ENCODE measurements at regions not wholly inside any gene's neighbourhood (a gene's known extent, or its start where the extent isn't known, plus 50 kb on each side); places are given as distances from the start of the nearest gene placed in this dataset.

- no peak for TF ChIP-seq CTCF (IDR thresholded peaks at IDR 0.05; ENCODE audit: insufficient read depth, low read depth, low read length)
- DNase-seq (ENCODE audit: low read depth): no peak
- no peak overlapping the region for H3K4me3 ChIP-seq (ENCODE audit: low read depth, low read length)
- CTCF ChIA-PET: no interaction called here
- POLR2A ChIA-PET: no interaction called here
- no peaks in the 10 kb centered on the region for H3K27me3 ChIP-seq (ENCODE audit: control insufficient read depth, insufficient read depth, low read length)
- no peaks in the 10 kb centered on the region for H3K36me3 ChIP-seq (ENCODE audit: control insufficient read depth, insufficient read depth, low read length)
These were observed 472.8 kb downstream of the EIPR1 start for GRCh38 chr2:2904721-2905350.

GRCh38 chr2:2902547-2903281 is 474.9 kb downstream of the EIPR1 start:
- no peak overlapping the region for H3K4me3 ChIP-seq (ENCODE audit: low read depth, low read length)
- POLR2A ChIA-PET: no interaction called here
- no peaks in the 10 kb centered on the region for H3K27me3 ChIP-seq (ENCODE audit: control insufficient read depth, insufficient read depth, low read length)
- H3K36me3 ChIP-seq (ENCODE audit: control insufficient read depth, insufficient read depth, low read length): no peaks in the 10 kb centered on the region
- CTCF ChIA-PET: no interaction called here
- no peak for TF ChIP-seq CTCF (IDR thresholded peaks at IDR 0.05; ENCODE audit: insufficient read depth, low read depth, low read length)
- DNase-seq (ENCODE audit: low read depth): no peak

- ChIA-PET POLR2A (no interaction called here), CTCF (no interaction called here)
- H3K36me3 ChIP-seq (ENCODE audit: control insufficient read depth, insufficient read depth, low read length): no peaks in the 10 kb centered on the region
- no peak for DNase-seq (ENCODE audit: low read depth)
- H3K4me3 ChIP-seq (ENCODE audit: low read depth, low read length): no peak overlapping the region
- TF ChIP-seq CTCF (IDR thresholded peaks at IDR 0.05; ENCODE audit: insufficient read depth, low read depth, low read length): no peak
- H3K27me3 ChIP-seq (ENCODE audit: control insufficient read depth, insufficient read depth, low read length): no peaks in the 10 kb centered on the region
These were observed 476.0 kb downstream of the EIPR1 start for GRCh38 chr2:2901384-2902345.

- no peak for TF ChIP-seq CTCF (IDR thresholded peaks at IDR 0.05; ENCODE audit: insufficient read depth, low read depth, low read length)
- ChIA-PET CTCF (no interaction called here), POLR2A (no interaction called here)
- DNase-seq (ENCODE audit: low read depth): no peak
- H3K27me3 ChIP-seq (ENCODE audit: control insufficient read depth, insufficient read depth, low read length): no peaks in the 10 kb centered on the region
- no peak overlapping the region for H3K4me3 ChIP-seq (ENCODE audit: low read depth, low read length)
- no peaks in the 10 kb centered on the region for H3K36me3 ChIP-seq (ENCODE audit: control insufficient read depth, insufficient read depth, low read length)
These were observed 477.8 kb downstream of the EIPR1 start for GRCh38 chr2:2899826-2900225.

GRCh38 chr2:2898744-2899143 is 478.9 kb downstream of the EIPR1 start:
- Histone ChIP-seq H3K36me3 (ENCODE audit: control insufficient read depth, insufficient read depth, low read length) (no peaks in the 10 kb centered on the region), H3K4me3 (ENCODE audit: low read depth, low read length) (no peak overlapping the region), H3K27me3 (ENCODE audit: control insufficient read depth, insufficient read depth, low read length) (no peaks in the 10 kb centered on the region)
- TF ChIP-seq CTCF (IDR thresholded peaks at IDR 0.05; ENCODE audit: insufficient read depth, low read depth, low read length): no peak
- DNase-seq (ENCODE audit: low read depth): no peak
- CTCF ChIA-PET: no interaction called here
- POLR2A ChIA-PET: no interaction called here
